ENCODE measurements at regions not wholly inside any gene's neighbourhood (a gene's known extent, or its start where the extent isn't known, plus 50 kb on each side); places are given as distances from the start of the nearest gene placed in this dataset.

DNA sequence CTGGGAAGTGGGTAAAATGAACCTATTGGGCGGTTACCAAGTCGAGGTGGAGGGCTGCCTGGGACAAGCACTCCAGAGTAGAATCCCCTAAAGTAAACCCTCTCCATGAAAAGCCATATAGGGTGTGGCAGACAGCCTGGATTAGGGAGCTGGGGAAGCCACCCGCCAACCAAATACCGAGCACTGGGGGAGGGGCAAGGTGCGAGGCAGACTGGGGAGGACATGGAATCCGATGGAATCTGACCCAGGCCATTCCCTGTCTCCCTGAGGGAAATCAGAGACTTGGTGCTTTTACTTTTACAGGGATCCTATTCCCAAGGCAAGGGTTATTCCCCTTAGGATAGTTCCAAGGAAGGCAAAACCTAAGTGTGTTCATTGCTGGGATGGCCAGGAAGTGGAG lies 130.9 kb upstream of the HSD17B12 start:
- TF ChIP-seq, protein P1, sequence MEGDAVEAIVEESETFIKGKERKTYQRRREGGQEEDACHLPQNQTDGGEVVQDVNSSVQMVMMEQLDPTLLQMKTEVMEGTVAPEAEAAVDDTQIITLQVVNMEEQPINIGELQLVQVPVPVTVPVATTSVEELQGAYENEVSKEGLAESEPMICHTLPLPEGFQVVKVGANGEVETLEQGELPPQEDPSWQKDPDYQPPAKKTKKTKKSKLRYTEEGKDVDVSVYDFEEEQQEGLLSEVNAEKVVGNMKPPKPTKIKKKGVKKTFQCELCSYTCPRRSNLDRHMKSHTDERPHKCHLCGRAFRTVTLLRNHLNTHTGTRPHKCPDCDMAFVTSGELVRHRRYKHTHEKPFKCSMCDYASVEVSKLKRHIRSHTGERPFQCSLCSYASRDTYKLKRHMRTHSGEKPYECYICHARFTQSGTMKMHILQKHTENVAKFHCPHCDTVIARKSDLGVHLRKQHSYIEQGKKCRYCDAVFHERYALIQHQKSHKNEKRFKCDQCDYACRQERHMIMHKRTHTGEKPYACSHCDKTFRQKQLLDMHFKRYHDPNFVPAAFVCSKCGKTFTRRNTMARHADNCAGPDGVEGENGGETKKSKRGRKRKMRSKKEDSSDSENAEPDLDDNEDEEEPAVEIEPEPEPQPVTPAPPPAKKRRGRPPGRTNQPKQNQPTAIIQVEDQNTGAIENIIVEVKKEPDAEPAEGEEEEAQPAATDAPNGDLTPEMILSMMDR (IDR thresholded peaks at IDR 0.05) = no peak
- TF ChIP-seq POLR2A (IDR thresholded peaks at IDR 0.05) = no peak

Measured in testis (tissue), 2 donors.